Kidney epithelial cell (primary cell): ENCODE measurements at regions not wholly inside any gene's neighbourhood (a gene's known extent, or its start where the extent isn't known, plus 50 kb on each side); places are given as distances from the start of the nearest gene placed in this dataset.

ENCODE experiments used
- DNase-seq: peaks from one replicate; pipeline ENCODE4 v3.0.0-alpha.2; 2010; ENCODE audit warnings: low read depth
- H3K27me3 ChIP-seq: 2 replicates; pipeline ENCODE4 v1.6.0; 2011; ENCODE audit warnings: low read length; ENCODE audit not compliant: control insufficient read depth, insufficient read depth
- H3K36me3 ChIP-seq: 2 replicates; pipeline ENCODE4 v1.5.1; 2011; ENCODE audit warnings: low read length; ENCODE audit not compliant: control insufficient read depth, insufficient read depth
- H3K4me3 ChIP-seq: 2 replicates; pipeline ENCODE4 v1.5.1; 2011; ENCODE audit warnings: low read depth, mild to moderate bottlenecking, control low read depth, low read length
- TF ChIP-seq, protein P1 (sequence below): IDR thresholded peaks from 2 replicates; pipeline ENCODE4 v1.5.1; 2011; ENCODE audit warnings: mild to moderate bottlenecking, moderate library complexity, low read length, control low read depth, inconsistent platforms; ENCODE audit not compliant: insufficient read depth, poor library complexity, severe bottlenecking

DNA sequence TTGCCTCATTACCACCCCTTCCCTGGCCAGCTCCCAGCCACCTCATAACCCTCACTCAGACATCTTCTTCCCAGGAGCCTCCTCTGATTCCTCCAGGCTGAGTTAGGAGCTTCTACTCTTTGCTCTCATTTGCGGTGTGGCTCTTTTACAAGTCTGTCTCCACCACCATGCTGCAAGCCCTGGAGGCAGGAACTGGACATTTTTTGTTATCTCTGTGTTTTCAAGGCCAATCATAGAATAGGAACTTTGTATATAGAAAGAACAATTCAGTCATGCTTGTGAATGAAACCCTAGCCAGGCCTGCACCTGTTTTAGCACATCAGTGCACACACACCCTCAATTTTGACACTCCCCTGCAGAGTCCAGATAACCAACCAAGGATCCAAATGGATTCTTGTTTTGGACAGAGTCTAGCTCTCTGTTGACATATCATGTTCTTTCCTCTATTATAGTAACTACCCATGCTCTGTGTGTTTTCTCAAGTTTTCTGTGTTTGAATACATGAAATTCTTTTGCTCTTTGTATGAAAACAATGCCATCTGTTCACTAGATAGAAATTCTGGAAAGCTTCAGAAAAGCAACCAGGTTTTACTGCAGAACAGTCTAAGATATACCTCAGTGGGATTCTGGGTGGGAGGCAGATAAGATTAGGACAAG, 60.9 kb upstream of the ZNF648 start:
- H3K27me3 ChIP-seq = peaks cover 3% of the 10 kb centered on the region
- TF ChIP-seq, protein P1, sequence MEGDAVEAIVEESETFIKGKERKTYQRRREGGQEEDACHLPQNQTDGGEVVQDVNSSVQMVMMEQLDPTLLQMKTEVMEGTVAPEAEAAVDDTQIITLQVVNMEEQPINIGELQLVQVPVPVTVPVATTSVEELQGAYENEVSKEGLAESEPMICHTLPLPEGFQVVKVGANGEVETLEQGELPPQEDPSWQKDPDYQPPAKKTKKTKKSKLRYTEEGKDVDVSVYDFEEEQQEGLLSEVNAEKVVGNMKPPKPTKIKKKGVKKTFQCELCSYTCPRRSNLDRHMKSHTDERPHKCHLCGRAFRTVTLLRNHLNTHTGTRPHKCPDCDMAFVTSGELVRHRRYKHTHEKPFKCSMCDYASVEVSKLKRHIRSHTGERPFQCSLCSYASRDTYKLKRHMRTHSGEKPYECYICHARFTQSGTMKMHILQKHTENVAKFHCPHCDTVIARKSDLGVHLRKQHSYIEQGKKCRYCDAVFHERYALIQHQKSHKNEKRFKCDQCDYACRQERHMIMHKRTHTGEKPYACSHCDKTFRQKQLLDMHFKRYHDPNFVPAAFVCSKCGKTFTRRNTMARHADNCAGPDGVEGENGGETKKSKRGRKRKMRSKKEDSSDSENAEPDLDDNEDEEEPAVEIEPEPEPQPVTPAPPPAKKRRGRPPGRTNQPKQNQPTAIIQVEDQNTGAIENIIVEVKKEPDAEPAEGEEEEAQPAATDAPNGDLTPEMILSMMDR = no peak
- no peak for DNase-seq
- no peak overlapping the region for H3K4me3 ChIP-seq
- no peaks in the 10 kb centered on the region for H3K36me3 ChIP-seq

DNA sequence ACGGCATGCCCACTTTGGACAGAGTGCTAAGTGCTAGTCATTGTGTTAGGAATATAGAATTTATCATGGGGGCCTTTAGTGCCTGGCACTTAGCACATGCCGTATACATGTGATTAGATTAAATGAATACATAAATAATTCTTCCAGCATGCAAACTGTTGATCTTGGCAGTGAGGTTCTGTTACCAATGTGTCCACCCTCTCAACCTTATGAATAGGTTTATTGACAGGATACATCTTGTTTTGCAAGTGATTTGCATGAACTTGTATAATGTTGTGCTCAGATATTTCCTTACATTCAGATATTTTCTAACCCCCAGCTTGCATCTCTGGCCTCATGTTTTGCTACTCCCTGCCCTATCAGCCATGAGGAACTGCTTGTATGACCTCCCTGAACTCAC, 60.3 kb upstream of the ZNF648 start:
- no peaks in the 10 kb centered on the region for H3K36me3 ChIP-seq
- TF ChIP-seq, protein P1 = no peak
- no peaks in the 10 kb centered on the region for H3K27me3 ChIP-seq
- no peak overlapping the region for H3K4me3 ChIP-seq
- no peak for DNase-seq

DNA sequence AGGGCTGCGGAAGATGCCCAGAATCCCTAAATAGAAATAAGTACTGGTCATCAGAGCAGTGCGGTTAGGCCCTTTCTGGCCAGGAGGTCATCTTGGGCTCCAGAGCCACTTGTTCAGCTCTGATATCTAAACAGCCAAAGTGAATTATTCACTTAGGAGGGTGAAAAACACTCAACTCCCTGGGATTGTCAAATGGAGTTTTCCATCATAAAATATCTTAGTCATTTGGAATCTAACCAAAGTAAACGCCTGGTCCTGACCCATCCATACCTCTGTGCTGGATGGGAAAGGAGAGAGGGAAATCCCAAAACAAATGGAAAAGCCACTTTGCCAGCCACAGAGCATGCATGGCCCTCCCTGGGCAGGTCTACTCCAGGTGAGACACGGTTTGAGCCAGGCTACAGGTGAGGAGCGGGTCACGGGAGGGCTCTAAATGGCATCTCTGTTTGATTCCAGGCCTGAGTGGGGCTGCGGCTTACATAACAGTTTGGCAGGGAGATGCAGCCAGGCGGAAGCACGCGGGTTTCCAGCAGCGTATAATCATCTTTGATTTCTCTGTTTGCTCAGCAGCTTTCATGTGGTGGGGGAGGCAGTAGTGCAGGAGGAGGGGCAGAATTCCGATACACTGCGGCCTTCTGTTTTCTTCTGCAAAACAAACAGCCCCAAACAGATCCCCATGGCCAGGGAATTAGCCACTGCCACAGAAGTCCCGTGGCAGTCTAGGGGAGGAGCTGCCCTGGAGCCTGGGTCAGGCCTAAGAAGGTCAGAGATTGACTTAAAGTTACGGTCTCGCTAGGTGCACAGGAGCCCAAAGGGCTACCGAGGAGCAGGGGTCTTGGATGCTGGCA, 59.1 kb upstream of the ZNF648 start:
- TF ChIP-seq, protein P1 = no peak
- Histone ChIP-seq H3K4me3 (no peak overlapping the region), H3K36me3 (no peaks in the 10 kb centered on the region), H3K27me3 (peaks cover 5% of the 10 kb centered on the region)
- peak; percentile 71 for DNase-seq

DNA sequence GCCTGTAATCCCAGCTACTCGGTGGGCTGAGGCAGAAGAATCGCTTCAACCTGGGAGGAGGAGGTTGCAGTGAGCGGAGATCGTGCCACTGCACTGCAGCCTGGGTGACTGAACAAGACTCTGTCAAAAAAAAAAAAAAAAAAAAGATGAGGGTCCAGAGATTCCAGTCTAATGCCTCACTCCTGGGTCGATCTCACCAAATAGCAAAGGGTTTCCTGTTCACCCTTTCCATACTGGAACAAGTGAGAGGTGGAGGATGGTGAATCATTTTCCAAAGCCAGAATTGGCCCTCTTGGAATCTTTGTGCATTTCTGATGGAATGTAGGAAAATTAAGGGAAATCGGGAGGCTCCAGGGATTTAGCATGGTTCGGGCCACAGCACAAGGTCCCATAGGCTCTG, 58.1 kb upstream of the ZNF648 start:
- Histone ChIP-seq H3K36me3 (no peaks in the 10 kb centered on the region), H3K4me3 (no peak overlapping the region), H3K27me3 (peaks cover 5% of the 10 kb centered on the region)
- no peak for DNase-seq
- TF ChIP-seq, protein P1 = no peak

DNA sequence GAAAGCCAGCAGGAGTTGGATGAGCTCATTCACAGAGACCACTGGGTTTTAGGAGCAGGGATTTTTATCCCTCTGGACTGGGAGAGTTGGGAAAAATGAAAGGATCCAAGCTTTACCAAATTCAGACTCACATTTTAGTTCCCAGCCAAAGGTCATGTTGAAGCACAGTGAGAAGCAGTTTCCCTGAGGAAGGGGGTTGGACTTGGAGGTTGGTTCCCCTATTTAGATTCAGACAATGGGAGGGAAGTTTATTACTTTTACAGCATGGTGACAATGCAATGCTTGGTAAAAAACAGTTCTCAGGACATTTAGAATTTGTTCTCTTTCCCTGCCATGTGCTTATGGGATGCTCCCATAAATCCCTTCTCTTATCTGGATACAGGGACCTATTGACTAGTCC, 57.3 kb upstream of the ZNF648 start:
- Histone ChIP-seq H3K4me3 (no peak overlapping the region), H3K27me3 (peaks cover 5% of the 10 kb centered on the region), H3K36me3 (no peaks in the 10 kb centered on the region)
- TF ChIP-seq, protein P1 = no peak
- DNase-seq = no peak
